GM21723 (cell line): ENCODE measurements at regions not wholly inside any gene's neighbourhood (a gene's known extent, or its start where the extent isn't known, plus 50 kb on each side); places are given as distances from the start of the nearest gene placed in this dataset.
"Not testable (repeated sequence)": the region's sequence is repeated elsewhere in the genome, so short reads cannot be mapped to it uniquely, and the experiment has no call there.

ENCODE experiments used
- ATAC-seq: cut with Tn5 transposase; IDR thresholded peaks from one replicate; pipeline ENCODE4 v1.9.1; 2021; ENCODE audit warnings: mild to moderate bottlenecking, moderate library complexity; ENCODE audit not compliant: unreplicated experiment

GRCh38 chr9:26129217-26129616 is 451.0 kb upstream of the TUSC1 start:
- ATAC-seq = no peak

GRCh38 chr9:26125693-26126092 is 447.4 kb upstream of the TUSC1 start:
- ATAC-seq = no peak

- ATAC-seq = not testable (repeated sequence)
These were observed 437.8 kb upstream of the TUSC1 start for GRCh38 chr9:26116085-26116484.

- no peak for ATAC-seq
These were observed 434.5 kb upstream of the TUSC1 start for GRCh38 chr9:26112724-26113123.

- no peak for ATAC-seq
These were observed 408.2 kb upstream of the TUSC1 start for GRCh38 chr9:26086396-26086795.

- ATAC-seq = no peak
These were observed 403.6 kb upstream of the TUSC1 start for GRCh38 chr9:26081847-26082246.

- ATAC-seq = no peak
These were observed 400.5 kb upstream of the TUSC1 start for GRCh38 chr9:26078706-26079105.

- ATAC-seq = no peak
These were observed 399.6 kb upstream of the TUSC1 start for GRCh38 chr9:26077860-26078259.

- ATAC-seq = no peak
These were observed 389.4 kb upstream of the TUSC1 start for GRCh38 chr9:26067608-26068007.

GRCh38 chr9:26066237-26066636 is 388.0 kb upstream of the TUSC1 start:
- no peak for ATAC-seq

- ATAC-seq = no peak
These were observed 383.8 kb upstream of the TUSC1 start for GRCh38 chr9:26061948-26062575.

GRCh38 chr9:26058111-26058895 is 380.1 kb upstream of the TUSC1 start:
- ATAC-seq = no peak

GRCh38 chr9:26057050-26057449 is 378.8 kb upstream of the TUSC1 start:
- ATAC-seq = no peak

- no peak for ATAC-seq
These were observed 376.6 kb upstream of the TUSC1 start for GRCh38 chr9:26054600-26055520.

GRCh38 chr9:26053954-26054353 is 375.7 kb upstream of the TUSC1 start:
- no peak for ATAC-seq

- ATAC-seq = no peak
These were observed 365.2 kb upstream of the TUSC1 start for GRCh38 chr9:26043431-26043830.

GRCh38 chr9:26034786-26035185 is 356.5 kb upstream of the TUSC1 start:
- no peak for ATAC-seq

- ATAC-seq = no peak
These were observed 355.1 kb upstream of the TUSC1 start for GRCh38 chr9:26033336-26033735.

GRCh38 chr9:26026423-26027100 is 348.3 kb upstream of the TUSC1 start:
- no peak for ATAC-seq

- ATAC-seq = no peak
These were observed 335.0 kb upstream of the TUSC1 start for GRCh38 chr9:26013199-26013598.

GRCh38 chr9:26012797-26013196 is 334.6 kb upstream of the TUSC1 start:
- no peak for ATAC-seq
